Lower leg skin (tissue), 4 donors: ENCODE measurements at regions not wholly inside any gene's neighbourhood (a gene's known extent, or its start where the extent isn't known, plus 50 kb on each side); places are given as distances from the start of the nearest gene placed in this dataset.

ENCODE experiments used
- DNase-seq, 2 donors: peaks; one replicate each; pipeline ENCODE4 v3.0.0-alpha.2; 2019; ENCODE audit warnings: low spot score in 2 of 2
- H3K4me3 ChIP-seq: fragments of 200-600 bp; sonication (generic); 2 replicates; pipeline ENCODE4 v1.5.1; 2017; ENCODE audit warnings: mild to moderate bottlenecking, low read depth; ENCODE audit not compliant: poor library complexity, severe bottlenecking
- CTCF ChIP-seq, 3 donors: fragments of 450-650 bp; IDR thresholded peaks; one replicate each; pipeline ENCODE4 v1.5.1; 2016; ENCODE audit warnings: antibody characterized with exemption in 3 of 3, mild to moderate bottlenecking in 3 of 3, moderate library complexity in 2 of 3
- POLR2A ChIP-seq, 2 donors: fragments of 450-650 bp; IDR thresholded peaks; one replicate each; pipeline ENCODE4 v1.6.1; 2016 to 2017; ENCODE audit warnings: antibody characterized with exemption in 2 of 2, mild to moderate bottlenecking in 1 of 2, moderate library complexity in 1 of 2
- WGBS, 2 donors: methylation state at CpG; one replicate each; pipeline ENCODE4 v1.1.5; 2018; 5-methylcytosine and 5-hydroxymethylcytosine counted together
- intact Hi-C: fragments of 100-400 bp; cut with DNase I; formaldehyde crosslinking; loops from one replicate; pipeline ENCODE4 v1.15.0; 2023; ENCODE audit warnings: low total_unique reads

GRCh38 chr7:132639983-132640382, 63.7 kb upstream of the PLXNA4 start:
- intact Hi-C loops, result no loop called here
- H3K4me3 ChIP-seq, result no peak overlapping the region
- TF ChIP-seq CTCF (IDR thresholded peaks at IDR 0.05), result no peak
- TF ChIP-seq POLR2A (IDR thresholded peaks at IDR 0.05), result no peak
- no peak for DNase-seq
- WGBS, 2 donors, result 84 to 85% methylated on average over 5 of the region's 5 CpGs

GRCh38 chr7:132638000-132638399, 61.7 kb upstream of the PLXNA4 start:
- no peak for DNase-seq

GRCh38 chr7:132636581-132636980, 60.3 kb upstream of the PLXNA4 start:
- intact Hi-C loops, result no loop called here
- no peak overlapping the region for H3K4me3 ChIP-seq
- DNase-seq, result no peak
- no peak for TF ChIP-seq POLR2A (IDR thresholded peaks at IDR 0.05)
- TF ChIP-seq CTCF (IDR thresholded peaks at IDR 0.05), result no peak
- 76 to 83% methylated on average over 4 of the region's 4 CpGs for WGBS, 2 donors

More at GRCh38 chr7:132638000-132638399, 61.7 kb upstream of the PLXNA4 start:
- WGBS, 2 donors, result 86 to 92% methylated on average over 6 of the region's 6 CpGs
- TF ChIP-seq POLR2A (IDR thresholded peaks at IDR 0.05), result no peak
- no peak for TF ChIP-seq CTCF (IDR thresholded peaks at IDR 0.05)
- intact Hi-C loops, result no loop called here
- H3K4me3 ChIP-seq, result no peak overlapping the region

GRCh38 chr7:132635127-132635526, 58.9 kb upstream of the PLXNA4 start:
- 83 to 93% methylated on average over 4 of the region's 4 CpGs for WGBS, 2 donors
- H3K4me3 ChIP-seq, result no peak overlapping the region
- TF ChIP-seq CTCF (IDR thresholded peaks at IDR 0.05) (no peak), POLR2A (IDR thresholded peaks at IDR 0.05) (no peak)
- intact Hi-C loops, result no loop called here
- DNase-seq, result no peak

GRCh38 chr7:132630834-132631233, 54.6 kb upstream of the PLXNA4 start:
- TF ChIP-seq CTCF (IDR thresholded peaks at IDR 0.05), result no peak
- TF ChIP-seq POLR2A (IDR thresholded peaks at IDR 0.05), result no peak
- WGBS, 2 donors, result 79 to 90% methylated on average over 2 of the region's 2 CpGs
- no peak overlapping the region for H3K4me3 ChIP-seq
- no peak for DNase-seq
- intact Hi-C loops, result no loop called here
